SU-DHL-6 (cell line): ENCODE measurements at regions not wholly inside any gene's neighbourhood (a gene's known extent, or its start where the extent isn't known, plus 50 kb on each side); places are given as distances from the start of the nearest gene placed in this dataset.

Source experiments
- H2AFZ ChIP-seq: fragments of 200-600 bp; sonication (generic); 2 replicates; pipeline ENCODE4 v1.6.1; 2014; ENCODE audit warnings: low read depth, mild to moderate bottlenecking, moderate library complexity, mixed read lengths, antibody characterized with exemption, low read length; ENCODE audit not compliant: severe bottlenecking
- H3F3A ChIP-seq: fragments of 200-600 bp; shearing (Covaris generic); 2 replicates; pipeline ENCODE4 v1.6.0; 2016; ENCODE audit warnings: antibody characterized with exemption, mild to moderate bottlenecking; ENCODE audit not compliant: insufficient read depth
- H3K27ac ChIP-seq: fragments of 200-600 bp; sonication (generic); 2 replicates; pipeline ENCODE4 v1.5.1; 2016; ENCODE audit warnings: low read depth, mild to moderate bottlenecking, low read length, moderate library complexity, mixed read lengths
- H3K27me3 ChIP-seq: fragments of 200-600 bp; sonication (generic), shearing (Covaris generic); 2 replicates; pipeline ENCODE4 v1.6.0; 2014; ENCODE audit warnings: mild to moderate bottlenecking, low read length
- H3K36me3 ChIP-seq: fragments of 200-600 bp; sonication (generic); 2 replicates; pipeline ENCODE4 v1.6.1; 2014; ENCODE audit warnings: mild to moderate bottlenecking, low read length, mixed read lengths
- H3K4me2 ChIP-seq: fragments of 300-600, 200-600 bp; shearing (Covaris generic), sonication (generic); 2 replicates; pipeline ENCODE4 v1.6.0; 2014; ENCODE audit warnings: low read length, low read depth, mild to moderate bottlenecking; ENCODE audit not compliant: poor library complexity, severe bottlenecking
- H3K4me3 ChIP-seq: fragments of 200-600 bp; sonication (generic); 2 replicates; pipeline ENCODE4 v1.5.1; 2014; ENCODE audit warnings: antibody characterized with exemption, low read length, mild to moderate bottlenecking, mixed read lengths; ENCODE audit not compliant: insufficient read depth, poor library complexity, severe bottlenecking
- H3K79me2 ChIP-seq: fragments of 200-600 bp; sonication (generic); 2 replicates; pipeline ENCODE4 v1.6.1; 2014; ENCODE audit warnings: mild to moderate bottlenecking, low read length, moderate library complexity; ENCODE audit not compliant: insufficient read depth
- H3K9ac ChIP-seq: fragments of 200-600 bp; sonication (generic); 2 replicates; pipeline ENCODE4 v1.7.0; 2014; ENCODE audit warnings: mild to moderate bottlenecking, low read length
- H3K9me2 ChIP-seq: fragments of 200-600 bp; sonication (generic); replicated peaks from 2 replicates; pipeline ENCODE4 v1.6.1; 2014; ENCODE audit warnings: low read length; ENCODE audit not compliant: insufficient read depth
- H3K9me3 ChIP-seq: fragments of 200-600 bp; sonication (generic); 2 replicates; pipeline ENCODE4 v1.6.1; 2014; ENCODE audit warnings: low read length, mixed read lengths; ENCODE audit not compliant: insufficient read depth
- H4K20me1 ChIP-seq: fragments of 200-600 bp; sonication (generic); 2 replicates; pipeline ENCODE4 v1.6.1; 2014; ENCODE audit warnings: low read depth, mild to moderate bottlenecking, antibody characterized with exemption, low read length, moderate library complexity, mixed read lengths
- CTCF ChIP-seq: fragments of 200-600 bp; sonication (generic); IDR thresholded peaks from one replicate; pipeline ENCODE4 v1.5.1; 2017; ENCODE audit warnings: antibody characterized with exemption, mild to moderate bottlenecking, low read length, moderate library complexity; ENCODE audit not compliant: insufficient read depth, poor library complexity, severe bottlenecking
- EZH2phosphoT487 ChIP-seq: fragments of 200-600 bp; sonication (generic), shearing (Covaris generic); conservative IDR thresholded peaks from 2 replicates; pipeline ENCODE4 v1.6.1; 2018; ENCODE audit warnings: mild to moderate bottlenecking, antibody characterized with exemption, low read length, moderate library complexity, mixed read lengths

GRCh38 chr10:125557801-125558505 lies 125.0 kb downstream of the TEX36 start:
- Histone ChIP-seq H3K4me2 (no peak overlapping the region), H3K9ac (no peak overlapping the region), H3K4me3 (no peak overlapping the region), H2AFZ (no peak overlapping the region), H3K79me2 (no peaks in the 10 kb centered on the region), H3K27ac (no peak overlapping the region), H3K27me3 (peaks cover under 1% of the 10 kb centered on the region; the same call in 1 of the 2 replicates), H3K9me3 (no peaks in the 10 kb centered on the region), H4K20me1 (no peaks in the 10 kb centered on the region), H3F3A (no peaks in the 10 kb centered on the region), H3K9me2 (no peaks in the 10 kb centered on the region), H3K36me3 (no peaks in the 10 kb centered on the region)
- TF ChIP-seq CTCF (no peak), EZH2phosphoT487 (no peak)

- no peaks in the 10 kb centered on the region for H3K36me3 ChIP-seq
- H3F3A ChIP-seq = no peaks in the 10 kb centered on the region
- no peaks in the 10 kb centered on the region for H4K20me1 ChIP-seq
- no peaks in the 10 kb centered on the region for H3K9me3 ChIP-seq
- no peak overlapping the region for H3K4me2 ChIP-seq
- TF ChIP-seq CTCF = no peak
- no peak for TF ChIP-seq EZH2phosphoT487
- no peak overlapping the region for H3K27ac ChIP-seq
- no peaks in the 10 kb centered on the region for H3K9me2 ChIP-seq
- H3K4me3 ChIP-seq = no peak overlapping the region
- H3K27me3 ChIP-seq = peaks cover 2% of the 10 kb centered on the region; the same call in 1 of the 2 replicates
- H3K79me2 ChIP-seq = no peaks in the 10 kb centered on the region
- no peak overlapping the region for H3K9ac ChIP-seq
- no peak overlapping the region for H2AFZ ChIP-seq
Observed at GRCh38 chr10:125557311-125557710, 125.7 kb downstream of the TEX36 start.

- Histone ChIP-seq H3K9ac (no peak overlapping the region), H3K27me3 (peaks cover 2% of the 10 kb centered on the region; the same call in 1 of the 2 replicates), H2AFZ (no peak overlapping the region), H4K20me1 (no peaks in the 10 kb centered on the region), H3F3A (no peaks in the 10 kb centered on the region), H3K27ac (no peak overlapping the region), H3K9me2 (no peaks in the 10 kb centered on the region), H3K4me3 (no peak overlapping the region), H3K79me2 (no peaks in the 10 kb centered on the region), H3K4me2 (no peak overlapping the region), H3K9me3 (no peaks in the 10 kb centered on the region), H3K36me3 (no peaks in the 10 kb centered on the region)
- TF ChIP-seq EZH2phosphoT487 (no peak), CTCF (no peak)
Observed at GRCh38 chr10:125556882-125557281, 126.1 kb downstream of the TEX36 start.
